NCI-H2171 (cell line): ENCODE measurements at regions not wholly inside any gene's neighbourhood (a gene's known extent, or its start where the extent isn't known, plus 50 kb on each side); places are given as distances from the start of the nearest gene placed in this dataset.

ENCODE experiments used
- DNase-seq: peaks from one replicate; lab custom pipeline; 2025; lab: John Stamatoyannopoulos, UW

- no peak for DNase-seq
Measured at GRCh38 chr6:90660931-90661330, 74.1 kb upstream of the MAP3K7 start.

GRCh38 chr6:90658497-90658896 lies 71.6 kb upstream of the MAP3K7 start:
- no peak for DNase-seq

- DNase-seq, result no peak
Measured at GRCh38 chr6:90656325-90656724, 69.5 kb upstream of the MAP3K7 start.

- DNase-seq, result no peak
Measured at GRCh38 chr6:90654806-90655205, 67.9 kb upstream of the MAP3K7 start.

- no peak for DNase-seq
Measured at GRCh38 chr6:90654166-90654565, 67.3 kb upstream of the MAP3K7 start.

GRCh38 chr6:90653750-90654149 lies 66.9 kb upstream of the MAP3K7 start:
- no peak for DNase-seq

GRCh38 chr6:90650041-90650940 lies 63.4 kb upstream of the MAP3K7 start:
- DNase-seq, result no peak

- no peak for DNase-seq
Measured at GRCh38 chr6:90648873-90649272, 62.0 kb upstream of the MAP3K7 start.

- no peak for DNase-seq
Measured at GRCh38 chr6:90646940-90647339, 60.1 kb upstream of the MAP3K7 start.

- DNase-seq, result no peak
Measured at GRCh38 chr6:90645634-90646033, 58.8 kb upstream of the MAP3K7 start.

GRCh38 chr6:90644492-90644891 lies 57.6 kb upstream of the MAP3K7 start:
- no peak for DNase-seq

GRCh38 chr6:90643381-90643780 lies 56.5 kb upstream of the MAP3K7 start:
- DNase-seq, result no peak

- no peak for DNase-seq
Measured at GRCh38 chr6:90637320-90637719, 50.4 kb upstream of the MAP3K7 start.
